Hematopoietic multipotent progenitor cell treated with erythropoietin and hydrocortisone succinate and interleukin-3 and kit ligand, for 17 days (in vitro differentiated cells): ENCODE measurements at regions not wholly inside any gene's neighbourhood (a gene's known extent, or its start where the extent isn't known, plus 50 kb on each side); places are given as distances from the start of the nearest gene placed in this dataset.

ENCODE experiments used
- DNase-seq: peaks from one replicate; pipeline ENCODE4 v3.0.0-alpha.2; 2015; ENCODE audit warnings: low spot score

DNA sequence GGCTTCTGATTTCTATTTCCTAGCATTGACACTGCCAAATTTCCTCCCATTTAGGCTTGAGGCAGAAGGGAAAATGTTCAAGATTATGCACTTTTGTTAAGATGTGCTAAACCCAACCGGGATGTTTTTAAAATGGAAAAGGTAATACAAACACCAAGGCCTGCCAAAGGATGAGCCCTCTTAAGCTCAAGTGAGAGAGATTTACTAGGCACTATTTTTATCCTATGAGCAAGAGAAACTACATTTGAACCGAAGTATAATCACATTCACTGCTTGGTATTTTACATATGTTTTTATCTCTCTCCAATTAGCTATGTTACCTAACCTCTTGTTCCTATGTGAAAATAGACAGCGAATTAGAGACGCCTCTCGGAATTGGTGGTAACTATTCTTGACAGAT lies 295.8 kb downstream of the GABRB3 start:
- no peak for DNase-seq

DNA sequence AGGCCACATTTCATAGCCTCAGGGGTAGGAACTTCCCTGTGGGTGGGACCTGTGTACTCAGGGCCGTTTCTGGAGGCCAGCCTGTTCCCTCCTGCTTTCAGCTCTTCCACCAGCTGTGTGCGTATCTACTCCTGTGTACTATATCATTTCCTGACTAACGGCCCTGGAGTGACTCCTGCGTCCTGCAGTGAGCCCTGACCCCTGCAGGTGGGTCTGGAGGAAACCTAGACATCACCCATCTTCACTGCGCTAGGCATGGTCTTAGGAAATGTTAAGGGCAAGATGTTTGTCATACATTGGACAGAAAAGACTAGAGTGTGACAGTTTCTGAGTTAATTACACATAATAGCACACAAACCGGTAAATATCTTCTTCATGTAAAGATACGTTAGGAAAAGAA lies 297.3 kb downstream of the GABRB3 start:
- no peak for DNase-seq

DNA sequence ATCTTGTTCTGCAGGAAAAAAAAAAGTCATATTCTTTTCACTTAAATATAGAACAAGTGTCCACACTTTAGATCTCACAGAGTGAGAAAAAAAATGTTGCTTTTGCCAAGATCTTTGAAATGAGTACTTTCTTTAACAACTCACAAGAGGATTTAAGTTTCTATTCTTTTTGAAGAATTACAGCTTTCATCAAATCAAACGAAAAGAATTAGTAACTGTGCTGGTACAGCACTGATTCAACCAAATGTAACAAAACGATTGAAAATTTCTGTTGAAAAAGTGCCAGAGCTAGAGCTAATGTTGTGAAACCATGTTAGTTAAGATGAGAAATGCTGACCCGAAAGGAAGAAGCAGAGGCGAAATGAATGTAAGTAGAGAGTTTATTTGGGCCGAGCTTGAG lies 300.2 kb downstream of the GABRB3 start:
- DNase-seq: no peak

DNA sequence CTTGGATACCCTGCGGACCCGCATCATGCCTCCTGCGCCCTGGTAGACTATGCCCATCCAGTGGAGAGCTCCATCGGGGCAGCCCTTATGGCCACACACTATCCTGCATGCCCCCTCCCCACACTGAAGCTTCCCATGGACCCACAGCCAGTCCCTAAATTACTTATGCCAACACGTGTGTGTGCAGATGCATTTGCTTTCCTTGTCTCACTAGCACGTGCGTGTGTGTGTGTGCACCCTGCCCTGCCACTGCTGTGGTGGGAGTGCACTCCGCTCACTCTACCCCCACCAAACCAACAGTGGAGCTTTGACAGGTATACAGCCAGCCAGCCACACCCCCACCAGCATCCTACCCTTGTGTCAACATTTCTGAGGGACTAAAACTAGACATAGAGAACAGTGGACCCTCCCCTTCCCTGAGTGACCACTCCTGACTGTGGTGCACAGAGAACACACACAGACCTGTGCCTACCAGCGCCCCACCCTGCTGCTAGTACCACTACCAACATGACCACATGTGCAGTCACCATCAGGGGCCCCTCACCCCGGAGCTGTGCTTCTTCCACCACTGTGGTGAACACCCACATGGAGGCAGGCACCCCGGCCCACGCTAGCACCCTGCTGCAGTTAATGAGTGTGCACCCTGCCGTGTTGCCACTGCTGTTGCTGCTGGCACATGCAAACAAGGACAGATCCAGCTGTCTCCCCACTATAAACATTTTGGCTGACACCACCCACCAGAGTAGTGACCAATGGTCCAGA lies 310.8 kb downstream of the GABRB3 start:
- DNase-seq: no peak

DNA sequence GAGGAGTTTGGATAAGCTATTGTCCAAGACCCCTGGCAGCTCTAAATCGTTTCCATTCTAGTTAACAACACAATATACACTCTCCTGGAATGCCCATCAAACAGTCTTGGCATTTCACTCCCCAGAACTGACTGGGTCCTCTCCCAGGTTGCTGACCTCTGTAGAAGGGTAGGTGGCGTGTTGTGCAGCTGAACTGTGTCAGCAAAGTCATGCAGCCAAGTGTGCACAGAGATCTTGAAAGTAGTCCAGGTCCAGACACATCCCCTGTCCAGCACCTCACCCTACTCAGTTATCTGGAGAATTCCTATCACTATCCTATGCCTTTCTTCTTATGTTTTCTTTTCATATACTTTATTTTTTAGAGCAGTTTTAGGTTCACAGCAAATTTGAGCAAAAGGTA lies 312.7 kb downstream of the GABRB3 start:
- DNase-seq: no peak

DNA sequence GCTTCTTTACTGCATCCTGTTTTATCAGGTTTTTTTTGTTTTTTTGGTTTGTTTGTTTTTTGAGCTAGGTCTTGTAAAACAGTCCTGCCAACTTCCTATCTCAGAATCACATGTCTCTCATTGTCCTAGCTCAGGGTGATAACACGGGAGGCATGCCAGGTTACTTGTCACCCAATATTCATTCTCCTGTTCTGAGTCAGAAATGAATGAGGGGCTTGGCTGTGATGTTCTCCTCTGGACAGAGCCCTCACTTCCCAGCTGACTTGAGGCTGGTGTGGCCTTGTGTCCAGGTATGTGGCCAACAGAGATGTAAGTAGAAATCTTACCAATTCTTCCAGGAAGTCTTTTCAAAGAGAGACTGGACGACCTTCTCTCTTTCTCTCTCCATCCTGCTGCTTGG lies 317.0 kb downstream of the GABRB3 start:
- no peak for DNase-seq

DNA sequence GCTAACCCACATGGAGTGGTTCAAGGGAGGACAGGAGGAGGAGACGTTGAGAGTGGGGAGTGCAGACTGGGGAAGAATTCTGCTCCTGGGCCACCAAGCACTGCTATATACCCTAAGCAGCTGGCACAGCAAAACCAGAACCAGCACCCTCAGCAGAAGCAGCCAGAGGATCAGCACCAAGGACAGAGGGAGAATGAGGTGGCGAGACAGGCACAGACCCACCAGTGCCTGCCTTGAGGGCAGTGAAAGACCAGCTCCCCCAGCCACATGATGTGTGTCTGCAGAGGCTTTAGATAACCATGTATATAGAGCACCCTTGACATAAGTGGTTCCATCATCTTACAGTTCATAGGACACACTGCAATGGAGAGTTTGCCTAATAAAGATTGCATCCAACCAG lies 319.0 kb downstream of the GABRB3 start:
- no peak for DNase-seq

DNA sequence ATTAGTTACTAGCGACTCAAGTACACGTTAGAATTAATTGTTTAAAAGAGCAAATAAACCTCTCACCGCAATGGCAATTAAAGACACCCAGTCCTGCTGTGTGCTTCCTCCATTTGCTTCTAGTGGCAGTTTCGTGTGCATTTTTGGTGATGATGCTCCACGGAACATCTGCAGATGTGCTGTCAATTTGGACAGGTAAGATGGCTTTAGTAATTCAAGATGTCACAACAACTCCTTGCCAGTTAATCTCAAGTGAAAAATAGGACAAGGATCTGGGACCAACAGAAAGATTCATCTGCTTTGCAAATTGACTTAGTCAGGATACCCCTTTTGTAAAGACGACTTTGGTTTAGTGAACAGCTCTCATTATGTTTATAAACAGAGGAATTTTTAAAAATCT lies 320.9 kb downstream of the GABRB3 start:
- no peak for DNase-seq

DNA sequence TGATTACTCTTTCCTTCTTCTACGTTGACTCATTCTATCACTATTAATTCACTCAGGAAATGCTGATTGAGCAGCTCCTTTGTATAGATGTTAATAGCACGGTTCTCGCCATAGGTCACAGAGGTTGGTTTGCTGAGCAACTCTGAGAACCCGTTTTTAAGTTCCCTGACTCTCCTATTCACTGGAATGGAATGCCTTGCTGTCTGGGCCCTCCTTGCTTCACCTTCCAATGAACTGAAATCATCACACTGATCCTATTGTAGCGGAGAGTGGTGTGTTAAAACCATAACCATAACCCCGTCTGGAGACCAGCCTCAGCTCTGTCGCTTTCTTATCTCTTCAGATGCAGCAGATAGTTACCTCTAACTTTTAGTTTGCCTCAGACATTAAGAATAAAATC lies 323.6 kb downstream of the GABRB3 start:
- no peak for DNase-seq

DNA sequence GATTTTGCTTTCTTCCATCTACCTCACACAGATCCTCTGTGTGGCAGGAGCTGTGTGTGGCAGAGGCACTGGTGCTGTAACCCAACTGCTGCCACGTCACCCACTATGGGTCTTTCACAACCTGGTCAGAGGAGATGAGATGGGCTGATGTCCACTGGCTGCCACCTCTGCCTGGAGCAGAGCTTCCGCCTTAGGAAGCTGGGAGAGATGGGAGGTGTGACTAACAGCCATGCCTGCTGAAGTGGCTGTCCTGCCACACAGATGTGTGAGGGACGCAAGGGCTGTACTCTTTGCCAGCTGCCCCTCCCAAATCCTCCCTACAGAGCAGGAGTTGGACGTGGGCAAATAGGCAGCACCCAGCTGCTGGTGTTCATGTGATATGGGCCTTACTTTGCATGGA lies 329.5 kb downstream of the GABRB3 start:
- no peak for DNase-seq

DNA sequence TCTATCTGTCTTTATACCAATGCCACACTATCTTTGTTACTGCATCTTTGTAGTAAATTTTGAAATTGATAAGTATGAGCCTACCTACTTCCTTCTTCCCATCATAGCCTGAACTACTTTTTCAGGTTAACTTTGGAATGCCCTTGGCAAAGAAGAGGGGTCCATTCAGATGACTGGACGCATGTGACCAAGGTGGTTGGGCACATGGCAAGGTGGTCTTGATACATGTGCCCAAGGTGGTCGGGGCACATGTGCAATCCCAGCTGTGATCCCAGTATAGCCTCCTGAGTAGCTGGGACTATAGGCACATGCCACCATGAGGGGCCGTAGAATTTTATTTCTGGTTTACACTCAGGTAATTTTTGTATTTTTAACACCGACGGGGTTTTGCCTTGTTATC lies 330.2 kb downstream of the GABRB3 start:
- no peak for DNase-seq

DNA sequence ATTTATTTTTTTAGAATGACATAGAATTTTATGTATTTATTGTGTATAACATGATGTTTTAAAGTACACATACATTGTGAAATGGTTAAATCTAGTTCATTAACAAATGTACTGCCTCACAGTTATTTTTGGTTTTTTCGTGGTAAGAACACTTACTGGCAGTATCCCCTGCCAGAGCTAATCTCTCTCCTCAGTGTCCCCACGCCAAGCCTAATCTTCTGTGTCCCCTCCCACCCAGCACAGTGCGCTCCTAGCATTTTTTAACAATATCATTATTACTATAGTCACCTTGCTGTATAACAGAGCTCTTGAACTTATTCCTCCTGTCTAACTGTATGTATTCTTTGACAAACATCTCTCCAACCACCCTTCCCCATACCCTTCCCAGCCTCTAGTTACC lies 333.2 kb downstream of the GABRB3 start:
- no peak for DNase-seq

DNA sequence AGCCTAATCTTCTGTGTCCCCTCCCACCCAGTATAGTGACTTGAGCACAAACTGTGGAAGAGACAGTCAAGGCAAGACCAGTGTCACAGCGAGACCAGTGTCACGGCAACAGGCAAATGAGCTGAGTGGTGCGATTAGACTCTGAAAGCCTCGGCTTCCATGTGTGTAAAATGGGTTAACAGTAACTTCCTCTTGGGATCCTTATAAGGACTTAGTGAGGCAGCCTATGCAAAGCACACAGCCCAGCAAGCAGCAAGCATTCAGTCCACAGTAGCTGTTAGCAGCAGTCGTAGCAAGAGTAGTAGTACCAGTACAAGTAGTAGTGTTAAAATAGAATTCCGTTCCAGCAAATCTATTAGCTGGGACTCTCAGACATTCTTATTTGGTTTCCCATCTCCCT lies 334.1 kb downstream of the GABRB3 start:
- no peak for DNase-seq

DNA sequence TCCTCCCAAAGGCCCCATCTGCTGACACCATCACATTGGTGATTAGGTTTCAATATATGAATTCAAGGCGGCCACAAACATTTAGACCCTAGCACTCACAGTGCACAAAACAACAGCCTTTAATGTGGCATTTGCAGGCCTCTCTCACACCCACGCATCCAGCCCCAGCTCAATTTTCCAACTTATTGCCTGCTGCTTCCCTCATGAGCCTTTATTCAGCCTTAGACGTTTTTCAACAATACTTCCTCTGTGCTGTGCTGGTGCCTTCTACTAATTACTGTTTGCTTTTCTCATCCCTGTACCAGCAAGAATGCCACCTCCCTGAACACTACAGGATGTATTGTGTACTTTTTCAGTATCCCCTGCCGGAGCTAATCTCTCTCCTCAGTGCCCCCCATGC lies 334.6 kb downstream of the GABRB3 start:
- no peak for DNase-seq

DNA sequence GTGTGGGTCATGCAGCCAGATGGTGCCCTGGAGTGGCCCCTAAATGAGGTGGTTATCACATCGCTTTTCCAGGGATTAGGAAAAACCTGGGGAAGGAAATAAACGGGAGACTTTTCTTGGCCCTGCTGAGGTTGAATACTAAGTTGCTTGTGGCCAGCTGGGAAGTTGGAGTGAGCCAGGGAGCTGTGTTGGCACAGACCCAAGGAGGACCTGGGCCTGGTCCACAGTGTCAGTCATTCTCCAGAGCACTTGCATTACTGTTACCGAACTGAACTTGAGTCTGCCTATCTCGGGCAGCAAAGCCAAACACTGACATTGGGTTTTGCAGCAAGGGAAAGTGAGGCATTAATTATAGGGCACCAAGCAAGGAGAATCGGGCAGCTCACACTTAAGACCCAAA lies 339.0 kb downstream of the GABRB3 start:
- no peak for DNase-seq

DNA sequence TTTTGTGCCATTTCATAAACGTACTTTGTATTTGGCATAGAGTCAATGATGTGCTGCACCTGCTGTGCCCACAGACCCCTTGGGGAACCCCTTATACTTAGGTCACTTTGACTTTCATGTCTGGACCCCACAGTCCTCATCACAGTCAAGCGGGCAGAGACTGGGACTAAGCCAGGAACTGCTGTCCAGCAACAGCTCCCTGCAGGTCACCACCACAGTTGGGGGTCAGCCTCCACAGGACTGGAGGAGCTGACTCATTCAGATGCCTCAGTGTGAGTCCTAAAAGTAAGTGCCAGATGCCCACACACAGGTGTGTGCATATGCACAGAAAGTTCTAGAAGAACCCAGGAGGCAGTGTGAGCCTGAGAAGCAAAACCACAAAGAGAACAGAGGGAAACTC lies 339.8 kb downstream of the GABRB3 start:
- no peak for DNase-seq

DNA sequence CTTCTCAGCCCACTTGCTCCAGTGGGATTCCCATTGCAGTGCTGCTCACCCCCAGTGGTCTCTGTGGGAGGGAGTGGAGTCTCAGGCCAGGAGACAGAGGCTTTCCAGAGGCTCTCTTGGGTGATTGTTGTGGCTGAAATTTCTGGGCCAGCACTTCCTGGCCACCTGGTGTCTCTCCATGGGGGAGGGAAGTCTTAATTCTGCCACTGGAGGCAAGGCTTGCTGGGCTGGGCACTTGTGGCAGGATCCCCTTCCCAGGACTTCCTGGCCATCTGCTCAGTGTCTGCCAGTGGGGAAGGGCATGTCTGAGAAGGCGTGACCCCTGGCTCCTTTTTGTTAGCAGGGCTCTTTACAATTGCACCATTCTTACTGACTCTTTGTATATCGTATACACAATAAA lies 351.8 kb downstream of the GABRB3 start:
- DNase-seq: no peak

DNA sequence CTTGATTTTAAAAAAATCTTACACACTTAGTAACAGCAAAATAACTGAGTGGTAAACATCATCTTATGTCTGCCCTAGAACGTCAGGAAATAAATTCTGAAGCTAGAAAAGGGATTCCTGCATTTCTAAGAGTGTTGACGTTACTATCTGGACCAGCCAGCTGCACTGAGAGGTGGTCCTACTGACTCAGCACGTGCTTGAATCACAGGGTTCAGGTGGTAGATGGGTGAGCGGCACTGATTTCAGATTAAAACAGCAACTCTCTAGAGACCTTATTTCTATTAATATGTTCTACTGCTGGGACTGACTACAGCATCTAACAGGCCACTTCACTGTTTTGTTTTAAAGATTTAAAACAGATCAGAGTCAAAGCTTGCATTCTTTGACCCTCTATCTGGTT lies 377.2 kb downstream of the GABRB3 start:
- DNase-seq: no peak

DNA sequence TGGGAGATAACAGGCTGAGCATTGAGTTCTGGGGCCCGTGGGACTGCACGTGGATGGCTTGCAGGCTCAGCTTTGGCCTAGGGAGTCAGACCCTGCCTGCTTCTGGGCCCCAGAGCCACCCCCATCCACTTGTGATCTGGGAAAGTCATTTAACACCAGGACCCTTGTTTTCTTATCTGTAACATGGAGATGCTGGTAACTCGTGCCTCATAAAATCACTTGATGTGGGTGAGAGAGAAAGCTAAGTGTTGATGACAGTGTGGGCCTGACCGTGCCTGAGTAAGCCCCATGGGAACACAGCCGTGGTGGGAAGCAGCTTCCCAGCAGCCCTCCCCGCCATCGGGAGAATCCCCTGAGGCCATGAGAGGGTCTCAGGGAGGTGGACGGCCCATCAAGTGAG lies 378.1 kb downstream of the GABRB3 start:
- no peak for DNase-seq

DNA sequence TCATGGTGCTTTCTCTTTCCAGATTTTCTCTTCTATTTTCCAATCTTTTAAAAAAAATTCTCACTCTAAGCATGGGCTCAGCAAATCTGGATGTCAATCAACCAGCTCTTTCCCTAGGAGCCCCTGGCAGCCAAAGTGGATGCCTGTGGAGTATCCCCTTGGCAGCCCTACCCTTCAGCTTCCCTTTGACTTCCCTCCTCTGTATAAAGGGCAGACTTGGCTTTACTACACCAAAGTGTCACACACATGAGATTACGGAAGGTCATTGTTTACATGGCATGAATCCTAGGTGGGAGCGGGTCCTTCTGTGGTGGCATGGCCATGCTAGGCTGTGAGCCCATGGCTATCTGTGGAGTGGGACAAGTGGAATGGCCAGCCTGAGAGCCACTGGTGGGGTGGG lies 379.9 kb downstream of the GABRB3 start:
- no peak for DNase-seq

DNA sequence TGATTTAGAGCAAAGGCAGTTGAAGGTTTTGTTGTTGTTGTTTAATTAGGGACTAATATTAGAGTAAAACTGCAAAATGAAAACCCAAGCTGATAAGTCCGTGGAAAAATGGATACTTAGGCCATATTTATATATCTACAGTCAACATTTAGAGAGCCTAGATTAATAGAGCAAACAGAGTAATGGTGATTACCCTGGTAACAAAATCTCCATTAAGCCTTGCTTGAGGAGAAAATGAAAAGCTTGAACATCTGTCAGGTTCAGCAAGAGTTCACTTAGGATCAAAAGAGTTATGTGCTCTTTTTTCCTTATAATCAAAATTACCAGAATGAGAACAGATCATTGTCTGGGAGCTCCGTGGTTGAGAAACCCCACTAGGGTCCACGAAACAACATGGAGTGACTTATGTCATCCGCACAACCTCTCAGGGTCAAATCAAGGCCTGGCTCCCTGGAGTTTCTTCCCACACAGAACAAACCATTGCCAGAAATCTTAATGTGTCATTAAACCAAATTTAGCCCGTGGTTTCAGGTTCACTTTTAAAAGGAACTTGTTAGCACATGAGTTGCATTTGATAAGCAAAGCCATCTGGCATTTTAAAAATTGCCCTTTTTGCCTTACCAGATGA lies 381.2 kb downstream of the GABRB3 start:
- no peak for DNase-seq

DNA sequence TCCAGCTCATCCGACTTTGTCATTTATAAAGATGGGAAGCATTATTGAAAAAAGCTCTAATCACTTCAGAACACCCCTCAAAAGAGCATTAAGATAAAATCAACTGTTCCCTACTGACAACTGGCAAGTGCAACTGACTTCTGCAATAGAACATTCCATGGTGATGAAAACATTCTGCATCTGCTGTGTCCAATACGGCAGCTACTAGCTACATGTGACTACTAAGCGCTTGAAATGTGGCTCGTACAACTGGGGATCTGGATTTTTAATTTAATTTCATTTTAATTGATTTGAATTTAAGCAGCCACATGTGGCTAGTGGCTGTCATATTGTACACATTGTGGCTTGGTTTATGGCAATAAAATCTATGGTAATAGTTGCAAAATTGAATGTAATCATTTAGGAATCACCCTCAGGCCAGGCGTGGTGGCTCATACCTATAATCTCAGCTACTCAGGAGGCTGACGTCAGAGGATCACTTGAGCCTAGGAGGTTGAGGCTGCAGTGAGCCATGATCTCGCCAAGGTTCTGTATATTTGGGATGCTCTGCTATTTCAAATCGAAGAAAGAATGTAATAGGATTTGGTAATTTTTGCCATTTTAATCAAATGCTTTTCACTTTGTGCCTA lies 390.3 kb downstream of the GABRB3 start:
- no peak for DNase-seq

DNA sequence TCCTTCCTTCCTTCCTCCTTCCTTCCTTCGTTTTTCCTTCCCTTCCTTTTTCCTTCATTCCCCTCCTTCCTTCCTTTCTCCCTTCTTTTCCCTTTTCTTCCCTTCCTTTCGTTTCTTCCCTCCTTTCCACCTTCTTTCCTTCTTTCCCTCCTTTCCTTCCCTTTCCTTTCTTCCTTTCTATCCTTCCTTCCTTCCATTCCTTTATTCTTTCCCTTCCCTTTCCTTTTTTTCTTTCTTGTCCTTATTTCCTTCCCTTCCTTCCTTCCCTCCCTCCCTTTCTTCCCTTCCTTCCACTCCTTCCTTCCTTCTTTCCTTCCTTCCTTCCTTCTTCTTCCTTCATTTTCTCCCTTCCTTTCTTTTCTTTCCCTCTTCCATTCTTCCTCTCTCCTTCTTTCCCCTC lies 394.6 kb downstream of the GABRB3 start:
- DNase-seq: no peak

DNA sequence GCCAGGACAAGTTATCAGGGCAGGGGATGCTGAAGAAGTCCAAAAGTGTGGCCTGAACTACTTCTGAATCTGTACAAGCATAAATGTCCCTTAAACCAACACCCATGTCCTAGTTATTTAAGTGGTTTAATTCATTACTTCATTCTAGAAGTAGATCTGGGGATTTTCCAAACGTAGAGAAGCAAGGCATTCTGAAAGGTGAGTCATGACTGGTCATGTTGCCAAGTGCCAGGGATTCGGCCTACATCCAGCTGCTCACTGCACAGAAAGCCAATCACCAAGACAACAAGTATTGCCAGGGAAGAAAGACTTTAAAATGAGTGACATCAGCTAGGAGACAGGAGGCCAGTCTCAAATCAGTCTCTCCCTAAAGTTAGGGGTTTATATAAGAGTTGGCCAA lies 396.6 kb downstream of the GABRB3 start:
- no peak for DNase-seq
